ENCODE measurements at regions not wholly inside any gene's neighbourhood (a gene's known extent, or its start where the extent isn't known, plus 50 kb on each side); places are given as distances from the start of the nearest gene placed in this dataset.

DNA sequence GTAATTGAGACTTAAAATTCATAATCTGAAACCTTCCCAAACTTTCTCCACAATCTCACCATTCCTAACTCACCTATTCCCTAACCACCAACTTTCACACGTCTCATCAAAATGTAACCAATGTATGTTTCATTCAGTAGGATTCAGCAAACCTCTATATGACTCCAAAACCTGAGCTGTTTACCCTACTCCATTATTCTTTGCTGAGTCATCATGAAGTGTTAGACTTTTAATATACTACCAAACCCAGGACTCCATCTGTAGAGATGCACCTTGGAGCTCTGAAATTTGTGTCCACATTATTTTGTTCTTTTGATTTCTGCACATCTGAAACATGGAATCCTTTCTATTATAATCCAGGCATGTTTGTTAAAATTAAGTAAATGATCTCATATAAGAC lies 727.0 kb upstream of the PIK3C3 start:
- no peaks in the 10 kb centered on the region for H3K27me3 Mint-ChIP-seq
- peaks cover 21% of the 10 kb centered on the region for H3K9me3 Mint-ChIP-seq
- H3K27ac Mint-ChIP-seq (ENCODE audit: low read depth), result no peak overlapping the region
- H3K4me3 Mint-ChIP-seq, result no peak overlapping the region
- no peaks in the 10 kb centered on the region for H3K36me3 Mint-ChIP-seq (ENCODE audit: insufficient read depth)
- H3K4me1 Mint-ChIP-seq, result no peaks in the 10 kb centered on the region
- ATAC-seq (replicated peaks; ENCODE audit: extremely low read depth, poor library complexity, severe bottlenecking), result no peak
- DNase-seq (ENCODE audit: low spot score in 2 of 2), result no peak

DNA sequence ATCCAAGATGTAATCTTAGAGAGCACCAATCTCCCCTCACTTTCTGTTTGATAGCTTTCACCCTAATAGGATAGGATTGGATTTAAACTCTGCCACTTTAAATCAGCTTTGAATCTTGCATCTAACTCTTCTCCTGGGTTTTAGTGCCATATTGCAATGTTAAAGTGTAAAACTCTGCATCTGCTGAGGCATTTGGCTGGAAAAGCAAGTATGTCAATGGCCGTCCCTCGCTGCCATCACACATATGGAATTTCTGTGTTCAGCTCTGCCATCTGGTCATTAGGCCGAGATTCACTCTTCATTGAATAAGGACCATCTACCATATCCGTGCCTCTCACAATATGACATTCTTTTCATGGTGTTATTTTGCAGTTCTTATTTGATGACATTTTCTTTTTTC lies 728.1 kb upstream of the PIK3C3 start:
- no peaks in the 10 kb centered on the region for H3K4me1 Mint-ChIP-seq
- no peaks in the 10 kb centered on the region for H3K36me3 Mint-ChIP-seq (ENCODE audit: insufficient read depth)
- H3K9me3 Mint-ChIP-seq, result peaks cover 31% of the 10 kb centered on the region

DNA sequence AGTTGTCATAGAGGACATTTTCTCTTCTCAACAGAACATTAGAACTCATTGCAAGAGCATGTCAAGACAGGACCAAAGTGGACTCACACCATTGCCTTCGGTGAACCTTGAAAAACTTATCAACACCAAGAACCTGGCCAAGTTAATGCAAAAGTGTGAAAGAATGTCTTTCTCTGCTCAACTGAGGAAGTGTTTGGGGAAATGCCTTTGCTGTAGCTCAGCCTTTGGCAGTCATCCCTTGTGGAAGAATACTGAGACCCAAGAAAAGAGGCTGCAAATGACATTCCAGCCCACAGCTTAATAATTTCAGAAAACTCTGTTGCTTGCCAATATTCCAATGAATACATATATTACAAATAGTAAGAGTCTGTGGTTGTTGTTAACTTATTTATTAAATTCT lies 728.8 kb upstream of the PIK3C3 start:
- ATAC-seq (replicated peaks; ENCODE audit: extremely low read depth, poor library complexity, severe bottlenecking) (no peak), DNase-seq (ENCODE audit: low spot score in 2 of 2) (no peak)
- H3K36me3 Mint-ChIP-seq (ENCODE audit: insufficient read depth), result no peaks in the 10 kb centered on the region
- H3K4me1 Mint-ChIP-seq, result no peaks in the 10 kb centered on the region
- H3K27me3 Mint-ChIP-seq, result no peaks in the 10 kb centered on the region
- H3K4me3 Mint-ChIP-seq, result no peak overlapping the region
- peaks cover 31% of the 10 kb centered on the region for H3K9me3 Mint-ChIP-seq
- no peak overlapping the region for H3K27ac Mint-ChIP-seq (ENCODE audit: low read depth)

More for the DNA sequence above, 728.1 kb upstream of the PIK3C3 start:
- ATAC-seq (replicated peaks; ENCODE audit: extremely low read depth, poor library complexity, severe bottlenecking) (no peak), DNase-seq (ENCODE audit: low spot score in 2 of 2) (no peak)
- Mint-ChIP-seq H3K4me3 (no peak overlapping the region), H3K27me3 (no peaks in the 10 kb centered on the region), H3K27ac (ENCODE audit: low read depth) (no peak overlapping the region)

DNA sequence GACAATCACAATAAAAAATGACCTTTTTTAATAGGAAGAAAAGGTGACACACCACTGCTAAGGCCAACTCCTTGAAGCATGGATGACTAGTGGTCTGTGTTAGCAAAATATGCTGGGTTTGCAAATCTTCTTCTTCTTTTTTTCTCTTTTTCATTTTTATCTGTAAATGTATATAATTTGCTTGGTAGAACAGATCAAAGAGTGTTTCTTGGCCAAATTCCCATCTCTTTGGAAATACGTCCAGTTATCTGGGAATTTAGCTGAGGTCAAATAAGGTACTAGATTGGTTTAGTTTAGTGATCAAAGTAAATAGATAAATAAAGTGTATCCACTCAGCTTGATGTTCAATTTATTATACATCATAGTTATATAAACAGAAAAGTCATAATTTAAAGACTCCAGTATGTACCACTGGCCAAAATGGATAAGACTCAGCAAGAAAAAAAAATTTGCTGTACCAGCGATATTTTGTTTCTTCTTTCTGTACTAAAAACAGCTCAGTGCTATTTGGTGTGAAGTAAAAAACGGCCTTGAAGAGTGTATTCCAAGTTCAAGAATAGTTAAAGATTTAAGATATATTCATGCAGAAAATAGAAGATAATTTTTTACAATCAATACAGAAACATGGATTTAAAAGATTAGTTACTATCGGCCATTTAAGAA lies 738.6 kb upstream of the PIK3C3 start:
- no peak overlapping the region for H3K4me3 Mint-ChIP-seq
- no peak for DNase-seq (ENCODE audit: low spot score in 2 of 2)
- no peaks in the 10 kb centered on the region for H3K36me3 Mint-ChIP-seq (ENCODE audit: insufficient read depth)
- H3K27me3 Mint-ChIP-seq, result no peaks in the 10 kb centered on the region
- H3K9me3 Mint-ChIP-seq, result peaks cover 13% of the 10 kb centered on the region
- ATAC-seq (replicated peaks; ENCODE audit: extremely low read depth, poor library complexity, severe bottlenecking), result no peak
- H3K27ac Mint-ChIP-seq (ENCODE audit: low read depth), result no peak overlapping the region
- H3K4me1 Mint-ChIP-seq, result no peaks in the 10 kb centered on the region

DNA sequence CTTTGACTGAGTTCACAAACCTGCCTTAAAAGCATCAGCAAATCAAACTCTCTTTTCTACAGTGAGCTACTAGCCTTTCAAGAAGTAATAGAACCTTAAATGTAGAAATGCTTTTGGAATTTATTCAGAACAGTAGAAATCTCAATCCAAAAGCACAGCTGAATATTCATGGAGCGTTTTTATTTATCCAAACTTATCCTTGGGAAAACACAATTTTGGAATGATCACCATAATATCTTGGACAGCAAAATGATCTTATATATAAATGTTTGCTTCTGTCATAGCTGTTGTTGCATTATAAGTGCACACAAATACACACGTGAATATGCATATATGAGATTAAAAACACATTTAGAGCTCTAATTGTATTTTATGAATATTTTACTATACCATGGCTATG lies 747.3 kb upstream of the PIK3C3 start:
- Mint-ChIP-seq H3K36me3 (ENCODE audit: insufficient read depth) (no peaks in the 10 kb centered on the region), H3K4me1 (no peaks in the 10 kb centered on the region), H3K27me3 (no peaks in the 10 kb centered on the region), H3K9me3 (peaks cover 8% of the 10 kb centered on the region), H3K4me3 (no peak overlapping the region), H3K27ac (ENCODE audit: low read depth) (no peak overlapping the region)
- DNase-seq (ENCODE audit: low spot score in 2 of 2), result no peak
- ATAC-seq (replicated peaks; ENCODE audit: extremely low read depth, poor library complexity, severe bottlenecking), result no peak

DNA sequence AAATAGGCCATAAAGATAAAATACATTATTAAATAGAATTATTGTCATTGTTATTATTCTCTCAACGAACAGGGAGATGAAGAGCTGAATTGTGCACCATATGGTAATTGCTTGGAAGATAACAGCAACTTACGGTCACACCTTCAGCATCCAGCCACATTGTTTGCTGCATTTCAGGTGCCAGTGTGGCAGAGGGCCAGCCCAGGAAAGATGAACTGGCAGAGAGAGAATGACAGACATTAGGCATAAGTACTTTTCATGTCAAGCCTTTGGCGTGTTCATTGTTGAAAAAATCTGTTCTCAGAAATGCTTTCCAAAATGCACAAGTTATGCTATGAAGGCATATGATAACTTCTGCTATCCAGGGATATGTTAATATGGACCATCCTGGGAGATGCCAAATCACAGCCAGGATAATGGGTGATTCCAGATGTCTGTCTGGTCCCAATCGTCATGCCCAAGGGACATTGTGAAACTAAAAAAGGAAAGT lies 748.6 kb upstream of the PIK3C3 start:
- Mint-ChIP-seq H3K4me1 (no peaks in the 10 kb centered on the region), H3K4me3 (no peak overlapping the region), H3K27me3 (no peaks in the 10 kb centered on the region), H3K36me3 (ENCODE audit: insufficient read depth) (no peaks in the 10 kb centered on the region), H3K27ac (ENCODE audit: low read depth) (no peak overlapping the region), H3K9me3 (peaks cover 13% of the 10 kb centered on the region)
- DNase-seq (ENCODE audit: low spot score in 2 of 2), result no peak
- ATAC-seq (replicated peaks; ENCODE audit: extremely low read depth, poor library complexity, severe bottlenecking), result no peak

DNA sequence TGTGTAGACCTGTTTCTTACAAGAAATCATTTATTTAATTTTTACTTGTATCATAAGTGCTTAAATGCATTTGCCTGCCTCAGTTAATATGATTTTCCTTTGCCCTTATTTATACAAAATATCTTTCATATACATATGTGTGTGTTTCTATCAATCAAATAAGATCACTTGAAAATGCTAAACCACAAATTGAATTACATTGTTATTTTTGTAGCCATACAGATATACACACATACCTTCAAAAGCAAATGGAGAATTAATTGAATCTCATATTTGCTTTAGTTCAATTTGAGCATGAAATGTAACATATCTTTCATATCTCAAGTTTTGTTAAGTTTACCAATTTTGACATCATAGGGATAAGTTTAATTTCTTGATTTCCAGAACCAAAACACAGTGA lies 755.8 kb upstream of the PIK3C3 start:
- no peaks in the 10 kb centered on the region for H3K36me3 Mint-ChIP-seq (ENCODE audit: insufficient read depth)
- peaks cover 27% of the 10 kb centered on the region for H3K9me3 Mint-ChIP-seq
- no peaks in the 10 kb centered on the region for H3K27me3 Mint-ChIP-seq
- no peak overlapping the region for H3K27ac Mint-ChIP-seq (ENCODE audit: low read depth)
- no peak for DNase-seq (ENCODE audit: low spot score in 2 of 2)
- no peaks in the 10 kb centered on the region for H3K4me1 Mint-ChIP-seq
- no peak overlapping the region for H3K4me3 Mint-ChIP-seq
- no peak for ATAC-seq (replicated peaks; ENCODE audit: extremely low read depth, poor library complexity, severe bottlenecking)

DNA sequence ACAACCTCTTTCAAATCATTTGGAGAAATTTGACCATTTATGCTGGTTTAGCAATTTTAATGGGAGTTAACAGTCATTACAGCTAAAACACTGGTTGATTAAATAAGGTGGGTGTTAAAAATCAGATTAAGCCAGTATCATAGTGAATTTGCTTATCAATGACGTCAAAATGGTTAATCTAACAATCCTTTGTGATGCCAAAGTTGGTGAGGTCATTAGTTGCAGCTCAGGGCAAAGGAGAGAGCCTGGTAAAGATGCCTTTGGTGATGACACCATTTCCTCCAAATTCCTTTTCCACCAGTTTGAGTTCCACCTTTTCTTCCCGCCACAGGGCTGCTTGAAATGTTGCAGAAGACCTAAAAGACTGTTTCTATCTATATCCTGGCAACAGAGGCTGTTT lies 757.1 kb upstream of the PIK3C3 start:
- Mint-ChIP-seq H3K36me3 (ENCODE audit: insufficient read depth) (no peaks in the 10 kb centered on the region), H3K27me3 (no peaks in the 10 kb centered on the region), H3K4me1 (no peaks in the 10 kb centered on the region), H3K27ac (ENCODE audit: low read depth) (no peak overlapping the region), H3K9me3 (peaks cover 35% of the 10 kb centered on the region), H3K4me3 (no peak overlapping the region)
- ATAC-seq (replicated peaks; ENCODE audit: extremely low read depth, poor library complexity, severe bottlenecking) (no peak), DNase-seq (ENCODE audit: low spot score in 2 of 2) (no peak)

DNA sequence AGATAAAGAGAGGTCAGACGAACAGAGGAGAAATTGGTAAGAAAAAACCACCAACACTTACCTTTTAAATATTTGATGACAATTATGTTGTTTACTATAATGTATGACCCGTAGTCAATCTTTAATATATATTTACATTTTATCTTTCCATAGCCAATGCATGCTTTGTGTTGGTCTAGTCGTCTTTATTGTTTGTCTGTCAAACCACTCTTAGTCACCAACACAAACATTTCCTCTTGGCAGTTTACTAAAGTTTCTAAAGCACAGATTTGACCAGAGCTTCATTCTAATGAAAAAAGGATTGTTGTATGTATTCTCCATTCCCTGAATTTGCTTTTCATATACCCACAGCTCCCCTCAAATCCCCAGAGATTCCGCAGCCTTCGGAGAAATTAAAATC lies 784.7 kb upstream of the PIK3C3 start:
- H3K4me3 Mint-ChIP-seq, result no peak overlapping the region
- no peaks in the 10 kb centered on the region for H3K36me3 Mint-ChIP-seq (ENCODE audit: insufficient read depth)
- H3K27ac Mint-ChIP-seq (ENCODE audit: low read depth), result no peak overlapping the region
- no peaks in the 10 kb centered on the region for H3K27me3 Mint-ChIP-seq
- H3K9me3 Mint-ChIP-seq, result peaks cover 2% of the 10 kb centered on the region
- DNase-seq (ENCODE audit: low spot score in 2 of 2) (no peak), ATAC-seq (replicated peaks; ENCODE audit: extremely low read depth, poor library complexity, severe bottlenecking) (no peak)
- no peaks in the 10 kb centered on the region for H3K4me1 Mint-ChIP-seq

DNA sequence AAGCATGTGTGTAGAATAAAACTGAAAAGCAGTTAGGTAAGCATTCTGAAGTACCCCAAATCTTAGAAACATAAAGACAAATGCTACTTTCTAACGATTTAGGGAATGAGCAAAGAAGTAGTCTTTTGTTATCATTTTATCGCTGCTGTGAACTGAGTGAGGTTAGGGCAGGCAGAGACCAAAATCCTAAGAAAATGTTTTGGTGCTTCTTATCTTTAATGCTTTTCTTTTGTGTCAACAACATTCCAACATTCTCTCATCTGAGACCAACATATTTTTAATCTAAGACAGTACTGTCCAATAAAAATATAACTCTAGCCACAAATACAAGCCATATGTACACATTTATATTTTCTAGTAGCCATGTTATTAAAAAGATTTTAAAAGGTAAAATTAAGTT lies 789.4 kb upstream of the PIK3C3 start:
- peaks cover 1% of the 10 kb centered on the region for H3K36me3 Mint-ChIP-seq (ENCODE audit: insufficient read depth)
- no peak for ATAC-seq (replicated peaks; ENCODE audit: extremely low read depth, poor library complexity, severe bottlenecking)
- H3K27me3 Mint-ChIP-seq, result no peaks in the 10 kb centered on the region
- no peak for DNase-seq (ENCODE audit: low spot score in 2 of 2)
- peaks cover 12% of the 10 kb centered on the region for H3K9me3 Mint-ChIP-seq
- no peak overlapping the region for H3K27ac Mint-ChIP-seq (ENCODE audit: low read depth)
- H3K4me3 Mint-ChIP-seq, result no peak overlapping the region
- no peaks in the 10 kb centered on the region for H3K4me1 Mint-ChIP-seq

DNA sequence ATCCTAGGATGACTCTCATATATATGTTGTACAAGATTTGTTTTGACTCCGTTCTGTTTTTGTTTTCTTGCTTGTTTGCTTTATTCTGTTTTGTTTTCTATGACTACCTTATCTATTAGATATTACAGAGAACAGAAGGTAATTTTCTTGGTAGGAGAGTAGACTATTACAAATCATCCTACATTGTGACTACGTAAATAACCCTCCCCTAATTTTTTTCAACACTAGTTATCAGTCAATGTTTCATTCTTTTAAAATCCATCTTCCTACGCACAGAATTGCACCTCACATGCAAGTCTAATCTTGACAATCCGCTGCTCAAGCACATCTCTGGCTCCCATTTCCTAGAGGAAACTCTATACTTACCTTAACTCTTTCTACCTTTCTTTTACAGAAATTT lies 792.3 kb upstream of the PIK3C3 start:
- Mint-ChIP-seq H3K36me3 (ENCODE audit: insufficient read depth) (peaks cover 1% of the 10 kb centered on the region), H3K4me1 (no peaks in the 10 kb centered on the region), H3K9me3 (peaks cover 12% of the 10 kb centered on the region), H3K27ac (ENCODE audit: low read depth) (no peak overlapping the region), H3K4me3 (no peak overlapping the region), H3K27me3 (no peaks in the 10 kb centered on the region)
- DNase-seq (ENCODE audit: low spot score in 2 of 2) (no peak), ATAC-seq (replicated peaks; ENCODE audit: extremely low read depth, poor library complexity, severe bottlenecking) (no peak)

DNA sequence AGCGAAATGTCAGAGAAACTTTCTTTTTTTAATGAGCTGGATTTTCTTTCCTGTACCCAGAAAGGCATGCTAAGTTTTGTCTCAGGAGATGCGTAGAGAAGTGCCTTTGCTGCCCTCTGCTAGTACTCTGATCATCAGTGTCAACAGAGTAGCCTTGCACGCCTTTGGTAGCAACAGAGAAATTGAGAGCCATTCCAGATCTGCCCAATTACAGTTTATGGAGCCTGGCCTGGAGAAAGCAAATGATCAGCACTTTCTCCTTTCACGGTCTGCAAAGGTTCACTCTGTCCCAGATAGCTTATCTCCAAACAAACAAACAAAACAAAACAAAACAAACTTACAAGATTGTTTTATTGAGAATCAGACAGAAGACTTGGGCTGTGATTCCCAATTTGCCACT lies 792.8 kb upstream of the PIK3C3 start:
- ATAC-seq (replicated peaks; ENCODE audit: extremely low read depth, poor library complexity, severe bottlenecking) (no peak), DNase-seq (ENCODE audit: low spot score in 2 of 2) (no peak)
- Mint-ChIP-seq H3K27me3 (no peaks in the 10 kb centered on the region), H3K4me3 (no peak overlapping the region), H3K27ac (ENCODE audit: low read depth) (no peak overlapping the region), H3K9me3 (peaks cover 12% of the 10 kb centered on the region), H3K36me3 (ENCODE audit: insufficient read depth) (peaks cover 1% of the 10 kb centered on the region), H3K4me1 (no peaks in the 10 kb centered on the region)

DNA sequence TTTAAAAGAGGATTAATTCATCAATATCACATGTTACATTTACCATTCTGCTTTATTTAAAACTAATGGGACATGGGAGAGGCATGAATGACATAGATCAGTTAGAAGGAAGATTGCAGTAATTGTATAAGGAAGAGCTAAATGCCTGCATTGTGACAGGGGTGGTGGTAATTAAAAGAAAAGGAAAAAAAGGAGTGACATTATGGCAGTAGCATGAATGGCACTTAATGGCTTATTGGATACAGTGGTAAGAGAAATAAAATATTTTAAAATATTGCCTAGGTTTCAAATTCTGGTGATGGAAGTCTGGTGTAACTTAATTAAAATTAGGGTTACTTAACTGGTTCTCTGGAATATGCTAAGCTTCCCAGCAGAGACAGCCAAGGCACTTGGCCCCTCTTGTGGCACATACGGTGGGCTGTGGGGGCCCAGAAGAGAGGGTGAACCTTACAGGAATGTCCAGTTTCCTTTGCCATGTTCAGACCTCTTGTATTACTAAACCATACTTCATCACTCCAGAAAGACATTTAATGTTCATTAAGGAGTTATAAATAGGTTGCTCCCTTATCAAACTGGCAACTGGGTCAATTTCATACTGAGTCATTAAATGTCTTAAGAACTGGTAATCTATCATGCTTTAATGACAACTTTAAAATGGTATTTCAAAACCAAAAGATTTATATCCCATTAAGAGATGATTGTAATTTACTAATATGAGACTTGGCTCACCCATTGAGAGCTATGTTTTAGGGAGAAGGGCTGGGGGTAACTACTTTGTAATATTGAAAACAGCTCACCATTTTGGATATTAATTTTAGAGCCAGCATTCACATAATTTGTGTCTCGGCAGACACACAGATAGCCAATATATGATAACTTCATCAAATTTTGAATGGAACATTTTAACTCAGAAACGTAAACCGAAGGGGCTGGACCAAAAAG lies 798.9 kb upstream of the PIK3C3 start:
- no peaks in the 10 kb centered on the region for H3K36me3 Mint-ChIP-seq (ENCODE audit: insufficient read depth)
- H3K4me1 Mint-ChIP-seq, result no peaks in the 10 kb centered on the region
- DNase-seq (ENCODE audit: low spot score in 2 of 2), result no peak
- H3K4me3 Mint-ChIP-seq, result no peak overlapping the region
- H3K27me3 Mint-ChIP-seq, result no peaks in the 10 kb centered on the region
- H3K9me3 Mint-ChIP-seq, result peaks cover 21% of the 10 kb centered on the region
- H3K27ac Mint-ChIP-seq (ENCODE audit: low read depth), result no peak overlapping the region
- no peak for ATAC-seq (replicated peaks; ENCODE audit: extremely low read depth, poor library complexity, severe bottlenecking)

All from central memory CD8-positive, alpha-beta T cell (primary cell).